HG02763 (cell line): ENCODE measurements at regions not wholly inside any gene's neighbourhood (a gene's known extent, or its start where the extent isn't known, plus 50 kb on each side); places are given as distances from the start of the nearest gene placed in this dataset.

Experiments used
- ATAC-seq: cut with Tn5 transposase; IDR thresholded peaks from one replicate; pipeline ENCODE4 v1.9.1; 2021; ENCODE audit warnings: mild to moderate bottlenecking, moderate library complexity; ENCODE audit not compliant: unreplicated experiment

GRCh38 chr12:124459852-124460645, 107.4 kb downstream of the NCOR2 start:
- no peak for ATAC-seq

DNA sequence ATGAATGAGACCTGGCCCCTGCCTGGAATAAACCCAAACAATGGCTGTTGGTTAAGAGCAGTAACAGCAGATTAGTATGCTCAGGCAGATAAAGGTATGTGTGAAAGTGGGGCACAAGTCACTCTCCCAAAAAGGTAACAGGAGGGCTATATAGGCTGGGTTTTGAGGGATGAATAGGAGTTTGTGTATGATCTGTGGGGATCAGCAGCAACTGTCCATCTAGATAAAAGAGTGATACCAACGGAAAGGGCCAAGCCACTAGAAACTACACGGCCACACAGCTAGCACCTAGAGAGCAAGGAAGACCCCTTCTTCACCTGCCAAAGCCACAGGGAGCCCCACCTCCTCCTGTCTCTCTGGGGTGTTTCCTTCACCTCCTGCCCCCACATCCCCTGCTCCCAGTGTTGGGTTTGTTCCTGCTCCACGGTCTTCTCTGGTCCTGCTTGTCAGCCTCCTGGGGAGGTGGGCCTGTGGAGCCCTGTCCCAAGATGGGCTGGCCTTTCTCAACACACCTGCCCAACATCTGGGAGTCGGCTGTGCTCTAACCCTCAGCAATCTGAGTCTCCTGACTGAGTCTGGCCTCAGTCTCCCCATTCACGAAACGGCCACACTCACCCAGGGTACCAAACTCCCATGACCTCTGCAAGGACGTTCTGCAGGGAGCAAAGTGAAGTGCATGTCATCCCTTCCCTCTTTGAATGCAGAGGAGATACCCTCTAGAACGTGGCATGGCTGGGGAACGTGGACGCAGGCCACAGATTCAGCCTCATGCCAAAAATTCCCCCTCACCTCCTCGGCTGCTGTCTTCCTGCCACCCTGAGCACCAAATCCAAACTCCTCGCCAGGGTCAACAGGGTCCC, 108.2 kb downstream of the NCOR2 start:
- no peak for ATAC-seq

- no peak for ATAC-seq
Measured at GRCh38 chr12:124458220-124458991, 109.0 kb downstream of the NCOR2 start.

- ATAC-seq: peak; percentile 34
Measured at GRCh38 chr12:124457287-124458219, 109.9 kb downstream of the NCOR2 start.

- ATAC-seq: no peak
Measured at GRCh38 chr12:124456652-124457152, 110.7 kb downstream of the NCOR2 start.

GRCh38 chr12:124456133-124456651, 111.2 kb downstream of the NCOR2 start:
- no peak for ATAC-seq

GRCh38 chr12:124455336-124455735, 112.1 kb downstream of the NCOR2 start:
- ATAC-seq: no peak

- ATAC-seq: no peak
Measured at GRCh38 chr12:124454735-124455134, 112.7 kb downstream of the NCOR2 start.

- ATAC-seq: no peak
Measured at GRCh38 chr12:124454352-124454725, 113.1 kb downstream of the NCOR2 start.

GRCh38 chr12:124453419-124454351, 113.7 kb downstream of the NCOR2 start:
- ATAC-seq: peak; percentile 65

DNA sequence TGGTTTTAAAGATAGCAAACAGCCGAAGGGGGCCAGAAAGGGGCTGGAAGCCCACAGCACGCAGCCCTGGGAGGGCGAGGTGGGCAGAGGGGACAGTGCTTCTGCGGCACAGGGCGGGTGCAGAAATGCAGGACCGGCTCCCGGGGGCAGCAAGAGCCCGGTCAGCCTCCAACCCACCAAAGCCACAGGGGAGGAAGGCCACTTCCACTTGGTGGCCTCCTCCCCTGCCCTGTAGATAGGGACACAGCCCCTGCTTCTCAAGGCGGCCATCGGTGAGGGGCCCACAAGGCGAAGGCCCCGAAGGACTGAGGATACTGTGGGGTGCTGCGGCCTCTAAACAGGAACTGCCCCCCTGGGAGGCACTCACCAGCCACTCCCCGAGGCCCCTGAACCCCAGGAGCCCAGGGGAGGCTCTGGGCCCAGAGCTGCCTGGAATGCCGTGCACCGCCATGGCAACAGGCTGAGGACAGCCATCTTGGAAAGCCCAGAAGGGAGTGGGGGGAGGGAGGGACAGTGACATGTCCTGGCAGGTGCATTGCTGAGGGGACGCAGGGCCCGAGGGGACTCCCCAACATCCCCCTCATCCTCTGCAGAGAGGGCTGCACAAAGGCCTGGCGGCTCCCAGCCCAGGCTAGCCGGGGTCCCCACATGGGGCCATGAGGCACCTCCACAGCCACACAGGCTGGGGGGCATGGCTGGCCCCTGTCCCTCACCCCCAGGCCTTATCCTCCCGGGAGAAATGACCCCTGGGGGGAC, 114.7 kb downstream of the NCOR2 start:
- no peak for ATAC-seq

DNA sequence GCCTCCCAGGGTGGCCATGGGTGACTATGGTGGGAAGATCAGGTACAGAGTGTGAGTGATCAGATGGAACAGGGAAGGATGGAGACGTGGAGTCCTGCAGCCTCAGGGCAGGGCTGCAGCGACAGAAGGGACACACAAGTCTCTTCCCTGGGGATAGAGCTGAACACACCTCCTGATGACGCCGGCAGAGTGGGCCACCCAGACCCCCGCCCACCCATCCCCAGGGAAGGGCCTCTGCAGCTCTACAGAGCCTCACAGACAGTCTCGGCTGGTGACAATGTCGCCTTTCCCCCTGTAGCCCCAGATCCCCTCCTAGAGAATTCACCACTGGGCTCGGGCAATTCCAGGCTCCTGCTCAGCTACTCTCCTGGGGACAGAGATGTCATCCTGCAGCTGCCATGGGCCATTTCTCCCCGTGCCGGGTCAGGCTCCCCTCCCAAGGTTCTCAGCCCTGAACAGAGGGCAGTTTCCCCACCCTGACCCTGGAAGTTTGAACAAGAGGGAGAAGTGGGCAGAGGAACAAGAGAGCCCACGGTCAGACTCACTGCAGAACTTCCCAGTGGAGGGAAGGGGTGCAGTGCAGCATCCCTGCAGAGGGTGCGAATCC, 115.7 kb downstream of the NCOR2 start:
- no peak for ATAC-seq

GRCh38 chr12:124451016-124451415, 116.4 kb downstream of the NCOR2 start:
- no peak for ATAC-seq

DNA sequence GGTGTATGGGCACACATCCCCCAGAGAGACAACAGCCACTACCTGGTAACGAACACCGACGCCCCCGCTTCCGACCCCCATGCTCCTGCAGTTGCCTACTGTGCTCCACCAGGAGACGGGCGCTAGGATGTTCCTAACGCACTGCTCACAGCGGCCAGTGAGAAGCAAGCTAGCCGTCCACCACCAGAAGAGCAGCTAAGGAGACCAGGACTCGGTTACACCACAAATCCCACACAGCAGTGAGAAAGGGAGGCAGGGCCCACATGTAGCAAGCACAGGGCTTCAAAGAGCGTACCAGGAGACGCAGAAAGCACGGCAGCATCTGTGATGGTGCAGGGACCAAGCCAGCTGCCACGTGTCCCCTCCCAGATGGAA, 117.0 kb downstream of the NCOR2 start:
- no peak for ATAC-seq

DNA sequence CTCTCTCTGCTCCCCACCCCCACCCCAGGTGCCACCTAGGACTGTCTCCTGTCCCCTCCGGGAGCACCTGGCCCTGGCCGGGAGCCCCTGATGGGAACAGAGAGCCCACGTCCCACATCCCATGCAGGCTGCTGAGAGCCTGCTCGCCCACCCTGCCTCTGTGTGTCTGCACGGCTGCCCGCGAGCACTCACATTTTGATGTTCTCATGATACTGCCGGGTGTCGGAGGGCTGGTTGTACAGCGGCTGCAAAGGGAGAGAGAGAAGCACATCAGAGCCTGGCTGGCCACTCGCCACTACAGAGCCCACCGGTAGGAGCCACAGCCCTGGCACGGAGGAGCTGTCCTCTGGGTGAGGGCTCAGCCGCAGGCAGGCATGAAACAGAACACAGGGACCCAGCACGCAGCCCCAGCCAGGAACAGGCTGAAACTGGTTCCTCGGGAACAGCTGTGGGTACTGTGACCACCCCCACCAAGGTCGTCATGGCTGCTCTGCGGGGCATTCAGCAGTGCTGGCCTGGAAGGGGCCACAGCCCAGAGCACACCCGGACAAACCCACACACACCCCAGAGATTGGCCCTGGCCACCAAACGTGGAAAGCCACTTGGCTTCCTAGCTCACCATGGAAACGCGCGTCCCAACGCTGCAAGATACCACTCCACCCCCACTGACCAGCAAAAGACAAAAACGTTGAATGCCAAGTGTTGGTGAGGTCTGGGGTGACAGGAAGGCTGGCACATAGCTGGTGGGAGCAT, 117.6 kb downstream of the NCOR2 start:
- ATAC-seq: no peak

DNA sequence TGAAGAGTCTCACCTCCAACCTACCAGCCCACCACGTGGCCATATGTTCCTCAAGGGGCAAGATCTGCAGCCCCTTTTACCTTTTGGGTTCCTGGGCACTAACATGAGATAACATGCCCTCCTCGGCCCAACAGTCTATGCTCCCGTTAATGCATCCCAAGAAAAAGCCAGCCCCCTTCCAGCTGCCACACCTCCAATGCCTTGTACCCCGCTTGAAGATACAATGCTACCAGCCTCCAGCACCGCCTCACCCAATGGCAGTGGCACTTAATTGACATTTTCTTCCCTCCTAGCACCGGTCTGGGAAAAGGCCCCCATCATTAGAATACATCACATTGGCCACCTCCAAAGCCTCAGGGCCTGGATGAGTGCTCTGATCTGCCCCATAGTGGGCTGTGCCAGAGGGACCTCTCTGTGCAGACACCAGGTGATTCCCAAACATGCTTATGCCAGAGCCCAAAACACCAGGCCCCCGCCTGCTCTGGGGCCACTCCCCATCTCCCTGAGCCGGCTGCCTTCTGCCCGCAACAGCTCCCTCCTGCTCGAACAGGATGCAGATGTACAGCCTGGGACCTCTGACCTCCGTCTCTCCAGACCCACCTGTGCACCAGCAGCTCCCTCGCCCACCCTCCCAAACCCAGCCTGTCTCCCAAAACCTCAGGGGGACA, 118.3 kb downstream of the NCOR2 start:
- ATAC-seq: no peak
